Esophagus muscularis mucosa (tissue), 3 donors: ENCODE measurements at regions not wholly inside any gene's neighbourhood (a gene's known extent, or its start where the extent isn't known, plus 50 kb on each side); places are given as distances from the start of the nearest gene placed in this dataset.

Experiments
- CTCF ChIP-seq, 3 experiments: fragments of 200-600 bp in 2 of 3; fragments of 450-650 bp in 1 of 3; sonication (generic) in 2 of 3; IDR thresholded peaks; one replicate each; pipeline ENCODE4 v1.5.1; 2017 to 2019; ENCODE audit warnings: antibody characterized with exemption in 3 of 3, mild to moderate bottlenecking in 2 of 3, moderate library complexity in 1 of 3
- POLR2A ChIP-seq: fragments of 450-650 bp; IDR thresholded peaks from one replicate; pipeline ENCODE4 v1.6.1; 2017; ENCODE audit warnings: antibody characterized with exemption, moderate library complexity, mild to moderate bottlenecking, low read depth
- POLR2AphosphoS5 ChIP-seq, 2 donors: sonication (generic); formaldehyde crosslinking; IDR thresholded peaks; one replicate each; pipeline ENCODE4 v1.6.1; 2017; ENCODE audit warnings: antibody characterized with exemption in 2 of 2

- TF ChIP-seq CTCF (IDR thresholded peaks at IDR 0.05), result no peak
- TF ChIP-seq POLR2A, result no peak
- TF ChIP-seq POLR2AphosphoS5 (IDR thresholded peaks at IDR 0.05), result no peak
These were observed 367.2 kb downstream of the USP25 start for GRCh38 chr21:16096988-16097387.
